ENCODE measurements at regions not wholly inside any gene's neighbourhood (a gene's known extent, or its start where the extent isn't known, plus 50 kb on each side); places are given as distances from the start of the nearest gene placed in this dataset.
"Not testable (repeated sequence)": the region's sequence is repeated elsewhere in the genome, so short reads cannot be mapped to it uniquely, and the experiment has no call there.

- Histone ChIP-seq H3K4me3 (no peak overlapping the region), H3K27ac (no peak overlapping the region)
- no peak for TF ChIP-seq CTCF (IDR thresholded peaks at IDR 0.05)
- DNase-seq (ENCODE audit: low spot score) = no peak
Observed at GRCh38 chr2:13260402-13260801, 543.7 kb downstream of the TRIB2 start.

GRCh38 chr2:13266166-13266565, 549.4 kb downstream of the TRIB2 start:
- no peak for TF ChIP-seq CTCF (IDR thresholded peaks at IDR 0.05)
- no peak overlapping the region for H3K4me3 ChIP-seq
- no peak overlapping the region for H3K27ac ChIP-seq
- DNase-seq (ENCODE audit: low spot score) = no peak

- H3K27ac ChIP-seq = no peak overlapping the region
- H3K4me3 ChIP-seq = no peak overlapping the region
- DNase-seq (ENCODE audit: low spot score) = no peak
- no peak for TF ChIP-seq CTCF (IDR thresholded peaks at IDR 0.05)
Observed at GRCh38 chr2:13284688-13285087, 568.0 kb downstream of the TRIB2 start.

- H3K27ac ChIP-seq = no peak overlapping the region
- DNase-seq (ENCODE audit: low spot score) = no peak
- TF ChIP-seq CTCF (IDR thresholded peaks at IDR 0.05) = no peak
- no peak overlapping the region for H3K4me3 ChIP-seq
Observed at GRCh38 chr2:13289310-13289709, 572.6 kb downstream of the TRIB2 start.

GRCh38 chr2:13308478-13308805, 591.7 kb downstream of the TRIB2 start:
- not testable (repeated sequence) for DNase-seq (ENCODE audit: low spot score); H3K27ac ChIP-seq; H3K4me3 ChIP-seq

- no peak for DNase-seq (ENCODE audit: low spot score)
- TF ChIP-seq CTCF (IDR thresholded peaks at IDR 0.05) = no peak
- Histone ChIP-seq H3K27ac (no peak overlapping the region), H3K4me3 (no peak overlapping the region)
Observed at GRCh38 chr2:13308989-13309388, 592.3 kb downstream of the TRIB2 start.

GRCh38 chr2:13332060-13332459, 615.3 kb downstream of the TRIB2 start:
- DNase-seq (ENCODE audit: low spot score) = no peak
- no peak overlapping the region for H3K4me3 ChIP-seq
- no peak overlapping the region for H3K27ac ChIP-seq
- no peak for TF ChIP-seq CTCF (IDR thresholded peaks at IDR 0.05)

GRCh38 chr2:13334071-13334470, 617.3 kb downstream of the TRIB2 start:
- DNase-seq (ENCODE audit: low spot score); H3K4me3 ChIP-seq; H3K27ac ChIP-seq: not testable (repeated sequence)

Measured in coronary artery (tissue), 2 donors.